Kidney (tissue), 13 donors: ENCODE measurements at regions not wholly inside any gene's neighbourhood (a gene's known extent, or its start where the extent isn't known, plus 50 kb on each side); places are given as distances from the start of the nearest gene placed in this dataset.

Source experiments
- DNase-seq, 5 donors: peaks; one replicate each; pipeline ENCODE4 v3.0.0-alpha.2; 2013 to 2020
- FAIRE-seq: peaks from 2 replicates; lab custom pipeline; 2012; peaks lifted over from hg19 to GRCh38; lab: Jason Lieb, UNC
- H3K27ac ChIP-seq, 2 donors: one replicate each; pipeline ENCODE4 v1.7.0; 2013; ENCODE audit warnings: low read depth in 2 of 2, low read length in 2 of 2, inconsistent platforms in 1 of 2
- H3K27me3 ChIP-seq: one replicate; pipeline ENCODE4 v1.7.1; 2013; ENCODE audit warnings: low read length, inconsistent platforms; ENCODE audit not compliant: control insufficient read depth, insufficient read depth
- H3K36me3 ChIP-seq, 3 donors: one replicate each; pipeline versions ENCODE4 v1.7.0 to v1.7.1; 2013; ENCODE audit warnings: low read length in 3 of 3, control low read depth in 1 of 3, inconsistent platforms in 1 of 3; ENCODE audit not compliant: insufficient read depth in 3 of 3, control insufficient read depth in 2 of 3
- H3K4me1 ChIP-seq, 3 donors: one replicate each; pipeline versions ENCODE4 v1.7.0 to v1.7.1; 2013; ENCODE audit warnings: low read length in 3 of 3, inconsistent platforms in 1 of 3, low read depth in 1 of 3; ENCODE audit not compliant: control insufficient read depth in 2 of 3, insufficient read depth in 2 of 3
- H3K4me3 ChIP-seq, 3 donors: one replicate each; pipeline versions ENCODE4 v1.7.0 to v1.8.1; 2013; ENCODE audit warnings: low read length in 3 of 3, control low read depth in 1 of 3, inconsistent platforms in 1 of 3
- H3K9ac ChIP-seq, 3 donors: one replicate each; pipeline versions ENCODE4 v1.7.0 to v1.7.1; 2013; ENCODE audit warnings: low read length in 3 of 3, control low read depth in 1 of 3, inconsistent platforms in 1 of 3
- H3K9me3 ChIP-seq, 3 donors: one replicate each; pipeline versions ENCODE4 v1.7.0 to v1.7.1; 2013; ENCODE audit warnings: low read length in 3 of 3, control low read depth in 1 of 3, inconsistent platforms in 1 of 3; ENCODE audit not compliant: control insufficient read depth in 2 of 3, insufficient read depth in 1 of 3
- CTCF ChIP-seq: IDR thresholded peaks from 3 replicates; pipeline ENCODE4 v1.5.1; 2012; ENCODE audit warnings: mild to moderate bottlenecking, moderate library complexity, borderline replicate concordance; ENCODE audit not compliant: insufficient read depth; ENCODE audit errors: extremely low read depth
- intact Hi-C: fragments of 100-400 bp; cut with DNase I; formaldehyde crosslinking; loops from one replicate; pipeline ENCODE4 v1.11.1; 2022
- donor health status: control.
- donor health status: control.
- donor health status: control.
- donor health status: control.
- donor health status: control.
- donor health status: DM: yes; HTN: yes; CAD: no.
- donor health status: Normal renal cell carcinoma (clear cell type).

- DNase-seq (no peak), FAIRE-seq (no peak)
- H3K9me3 ChIP-seq: no peaks in the 10 kb centered on the region
- H3K9ac ChIP-seq: no peak overlapping the region
- intact Hi-C loops: no loop called here
- H3K27me3 ChIP-seq: no peaks in the 10 kb centered on the region
- TF ChIP-seq CTCF: no peak
- H3K4me3 ChIP-seq: no peak overlapping the region
- no peaks in the 10 kb centered on the region for H3K4me1 ChIP-seq
- no peaks in the 10 kb centered on the region for H3K36me3 ChIP-seq
- no peak overlapping the region for H3K27ac ChIP-seq
These were observed 1264.4 kb downstream of the SI start for GRCh38 chr3:163813935-163814334.

- DNase-seq (no peak), FAIRE-seq (no peak)
- no peak overlapping the region for H3K27ac ChIP-seq
- no peaks in the 10 kb centered on the region for H3K36me3 ChIP-seq
- no peak for TF ChIP-seq CTCF
- no peaks in the 10 kb centered on the region for H3K9me3 ChIP-seq
- intact Hi-C loops: no loop called here
- no peak overlapping the region for H3K9ac ChIP-seq
- H3K4me1 ChIP-seq: no peaks in the 10 kb centered on the region
- H3K4me3 ChIP-seq: no peak overlapping the region
- H3K27me3 ChIP-seq: no peaks in the 10 kb centered on the region
These were observed 1266.3 kb downstream of the SI start for GRCh38 chr3:163812006-163812405.

GRCh38 chr3:163809540-163809993 lies 1268.7 kb downstream of the SI start:
- H3K27ac ChIP-seq: no peak overlapping the region
- DNase-seq (peak in 1 of 5 donors; percentile 0), FAIRE-seq (no peak)
- no peak overlapping the region for H3K4me3 ChIP-seq
- intact Hi-C loops: no loop called here
- no peak overlapping the region for H3K9ac ChIP-seq
- no peak for TF ChIP-seq CTCF
- no peaks in the 10 kb centered on the region for H3K27me3 ChIP-seq
- H3K36me3 ChIP-seq: no peaks in the 10 kb centered on the region
- H3K4me1 ChIP-seq: no peaks in the 10 kb centered on the region
- no peaks in the 10 kb centered on the region for H3K9me3 ChIP-seq

DNA sequence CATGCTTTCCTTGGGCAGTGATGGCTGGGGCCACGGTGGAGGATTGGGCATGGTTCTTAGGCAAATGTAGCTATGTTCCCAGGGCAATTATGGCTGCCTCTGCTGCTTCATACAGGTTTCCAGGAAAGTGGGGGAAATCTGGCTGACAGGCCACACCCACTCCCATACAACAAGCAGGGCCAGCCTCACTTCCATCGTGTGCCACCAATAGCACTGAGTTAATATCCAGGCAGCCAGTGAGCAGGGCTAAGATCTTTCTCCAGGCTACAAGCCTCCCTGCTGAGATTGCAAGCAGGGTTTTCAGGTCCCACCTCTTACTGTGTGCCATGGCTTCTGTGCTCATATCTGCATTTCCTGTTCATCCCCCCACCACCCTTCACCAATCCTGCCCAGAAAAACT lies 1291.9 kb downstream of the SI start:
- Histone ChIP-seq H3K4me3 (no peak overlapping the region), H3K27ac (no peak overlapping the region), H3K36me3 (no peaks in the 10 kb centered on the region), H3K4me1 (no peaks in the 10 kb centered on the region), H3K9ac (no peak overlapping the region), H3K27me3 (no peaks in the 10 kb centered on the region), H3K9me3 (no peaks in the 10 kb centered on the region)
- TF ChIP-seq CTCF: no peak
- intact Hi-C loops: no loop called here
- DNase-seq (no peak), FAIRE-seq (no peak)
